Testis (tissue), 2 donors: ENCODE measurements at regions not wholly inside any gene's neighbourhood (a gene's known extent, or its start where the extent isn't known, plus 50 kb on each side); places are given as distances from the start of the nearest gene placed in this dataset.

Experiments used
- CTCF ChIP-seq, 3 experiments: fragments of 450-650 bp in 2 of 3; fragments of 200-600 bp in 1 of 3; sonication (generic) in 1 of 3; IDR thresholded peaks; one replicate each; pipeline ENCODE4 v1.5.1; 2016 to 2019; ENCODE audit warnings: antibody characterized with exemption in 3 of 3, mild to moderate bottlenecking in 2 of 3, moderate library complexity in 1 of 3
- POLR2A ChIP-seq: fragments of 450-650 bp; IDR thresholded peaks from one replicate; pipeline ENCODE4 v1.6.1; 2017; ENCODE audit warnings: antibody characterized with exemption, mild to moderate bottlenecking, moderate library complexity

DNA sequence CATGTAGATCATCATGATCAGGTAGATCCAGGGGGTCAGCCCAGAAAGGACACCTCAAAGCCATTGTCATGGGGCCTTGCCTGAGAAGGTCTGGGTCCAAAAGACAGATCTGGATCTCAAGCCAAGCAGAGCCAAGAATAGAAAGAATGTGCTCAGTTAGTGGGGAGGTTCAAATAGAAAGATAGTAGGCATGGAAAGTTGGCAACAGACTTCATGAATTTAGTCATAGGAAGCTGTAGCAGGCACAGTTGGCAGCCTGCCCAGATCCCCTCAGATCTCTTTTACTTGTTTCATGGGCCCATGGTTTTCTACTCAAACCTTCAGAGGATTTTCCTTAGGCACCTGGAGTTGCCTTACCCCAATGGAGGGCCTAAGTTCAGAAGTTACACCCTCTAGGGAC lies 767.0 kb downstream of the SLC4A3 start:
- TF ChIP-seq CTCF (IDR thresholded peaks at IDR 0.05) (no peak), POLR2A (no peak)
